Myocyte (in vitro differentiated cells): ENCODE measurements at regions not wholly inside any gene's neighbourhood (a gene's known extent, or its start where the extent isn't known, plus 50 kb on each side); places are given as distances from the start of the nearest gene placed in this dataset.
"Not testable (repeated sequence)": the region's sequence is repeated elsewhere in the genome, so short reads cannot be mapped to it uniquely, and the experiment has no call there.

Experiments
- DNase-seq: peaks from one replicate; pipeline ENCODE4 v3.0.0-alpha.2; 2012; ENCODE audit warnings: low read depth

- DNase-seq = no peak
These were observed 555.1 kb upstream of the POT1 start for GRCh38 chr7:125484755-125485154.

- DNase-seq = no peak
These were observed 551.7 kb upstream of the POT1 start for GRCh38 chr7:125481323-125481722.

GRCh38 chr7:125480762-125481161, 551.1 kb upstream of the POT1 start:
- no peak for DNase-seq

GRCh38 chr7:125468855-125469174, 539.2 kb upstream of the POT1 start:
- DNase-seq = no peak

GRCh38 chr7:125467996-125468854, 538.6 kb upstream of the POT1 start:
- DNase-seq = no peak

- DNase-seq = peak; percentile 57
These were observed 535.9 kb upstream of the POT1 start for GRCh38 chr7:125465527-125465926.

- no peak for DNase-seq
These were observed 533.0 kb upstream of the POT1 start for GRCh38 chr7:125462615-125463014.

GRCh38 chr7:125459038-125459437, 529.4 kb upstream of the POT1 start:
- DNase-seq = no peak

- no peak for DNase-seq
These were observed 521.1 kb upstream of the POT1 start for GRCh38 chr7:125450749-125451148.

GRCh38 chr7:125445836-125446235, 516.2 kb upstream of the POT1 start:
- DNase-seq = no peak

GRCh38 chr7:125444864-125445263, 515.2 kb upstream of the POT1 start:
- DNase-seq = no peak

- DNase-seq = no peak
These were observed 506.6 kb upstream of the POT1 start for GRCh38 chr7:125436220-125436619.

- DNase-seq = no peak
These were observed 501.7 kb upstream of the POT1 start for GRCh38 chr7:125431349-125431748.

- DNase-seq = no peak
These were observed 500.4 kb upstream of the POT1 start for GRCh38 chr7:125430013-125430412.

GRCh38 chr7:125427676-125428075, 498.1 kb upstream of the POT1 start:
- no peak for DNase-seq

GRCh38 chr7:125425506-125425905, 495.9 kb upstream of the POT1 start:
- DNase-seq = no peak

- DNase-seq = no peak
These were observed 495.1 kb upstream of the POT1 start for GRCh38 chr7:125424721-125425120.

GRCh38 chr7:125423458-125424155, 494.0 kb upstream of the POT1 start:
- DNase-seq = no peak

GRCh38 chr7:125421407-125421806, 491.8 kb upstream of the POT1 start:
- not testable (repeated sequence) for DNase-seq

GRCh38 chr7:125412890-125413665, 483.5 kb upstream of the POT1 start:
- DNase-seq = no peak

GRCh38 chr7:125409921-125410320, 480.3 kb upstream of the POT1 start:
- no peak for DNase-seq

- no peak for DNase-seq
These were observed 476.5 kb upstream of the POT1 start for GRCh38 chr7:125406111-125406510.
